ENCODE measurements at regions not wholly inside any gene's neighbourhood (a gene's known extent, or its start where the extent isn't known, plus 50 kb on each side); places are given as distances from the start of the nearest gene placed in this dataset.

- TF ChIP-seq EP300 (IDR thresholded peaks at IDR 0.05) (no peak), CTCF (IDR thresholded peaks at IDR 0.05) (no peak), POLR2A (IDR thresholded peaks at IDR 0.05) (no peak)
- intact Hi-C loops (cut with DNase I) = no loop called here
- WGBS, 3 donors = 92 to 96% (median 95%) methylated on average over 3 of the region's 3 CpGs
- Histone ChIP-seq H3K4me1 (ENCODE audit: insufficient read depth) (no peaks in the 10 kb centered on the region), H3K27me3 (no peaks in the 10 kb centered on the region), H3K27ac (no peak overlapping the region), H3K36me3 (no peaks in the 10 kb centered on the region), H3K4me3 (no peak overlapping the region), H3K9me3 (no peaks in the 10 kb centered on the region)
- no peak for DNase-seq
Measured at GRCh38 chr12:64931321-64931720, 106.9 kb downstream of the TBC1D30 start.

GRCh38 chr12:64931981-64932380 is 107.5 kb downstream of the TBC1D30 start:
- DNase-seq = no peak
- no peaks in the 10 kb centered on the region for H3K4me1 ChIP-seq (ENCODE audit: insufficient read depth)
- H3K27me3 ChIP-seq = no peaks in the 10 kb centered on the region
- intact Hi-C loops (cut with DNase I) = no loop called here
- H3K4me3 ChIP-seq = no peak overlapping the region
- no peaks in the 10 kb centered on the region for H3K9me3 ChIP-seq
- TF ChIP-seq EP300 (IDR thresholded peaks at IDR 0.05) = no peak
- TF ChIP-seq POLR2A (IDR thresholded peaks at IDR 0.05) = no peak
- no peak for TF ChIP-seq CTCF (IDR thresholded peaks at IDR 0.05)
- no peaks in the 10 kb centered on the region for H3K36me3 ChIP-seq
- no peak overlapping the region for H3K27ac ChIP-seq
- 86 to 100% (median 89%) methylated on average over 1 of the region's 1 CpG for WGBS, 3 donors

GRCh38 chr12:64933791-64934190 is 109.3 kb downstream of the TBC1D30 start:
- 44 to 55% (median 44%) methylated on average over 2 of the region's 2 CpGs for WGBS, 3 donors
- Histone ChIP-seq H3K27ac (no peak overlapping the region), H3K4me3 (no peak overlapping the region), H3K36me3 (no peaks in the 10 kb centered on the region), H3K27me3 (no peaks in the 10 kb centered on the region), H3K4me1 (ENCODE audit: insufficient read depth) (no peaks in the 10 kb centered on the region), H3K9me3 (no peaks in the 10 kb centered on the region)
- intact Hi-C loops (cut with DNase I) = no loop called here
- TF ChIP-seq CTCF (IDR thresholded peaks at IDR 0.05) (no peak), EP300 (IDR thresholded peaks at IDR 0.05) (no peak), POLR2A (IDR thresholded peaks at IDR 0.05) (no peak)
- DNase-seq = no peak

GRCh38 chr12:64937452-64937851 is 113.0 kb downstream of the TBC1D30 start:
- TF ChIP-seq CTCF (IDR thresholded peaks at IDR 0.05) = no peak
- no peak for TF ChIP-seq EP300 (IDR thresholded peaks at IDR 0.05)
- TF ChIP-seq POLR2A (IDR thresholded peaks at IDR 0.05) = no peak
- Histone ChIP-seq H3K27me3 (no peaks in the 10 kb centered on the region), H3K4me3 (no peak overlapping the region)

GRCh38 chr12:64938179-64938578 is 113.7 kb downstream of the TBC1D30 start:
- Histone ChIP-seq H3K36me3 (no peaks in the 10 kb centered on the region), H3K4me3 (no peak overlapping the region), H3K4me1 (ENCODE audit: insufficient read depth) (no peaks in the 10 kb centered on the region), H3K9me3 (no peaks in the 10 kb centered on the region), H3K27me3 (no peaks in the 10 kb centered on the region), H3K27ac (no peak overlapping the region)
- WGBS, 3 donors = 61 to 96% (median 63%) methylated on average over 2 of the region's 2 CpGs
- no peak for DNase-seq
- intact Hi-C loops (cut with DNase I) = no loop called here
- TF ChIP-seq CTCF (IDR thresholded peaks at IDR 0.05) (no peak), POLR2A (IDR thresholded peaks at IDR 0.05) (no peak), EP300 (IDR thresholded peaks at IDR 0.05) (no peak)

More at GRCh38 chr12:64937452-64937851, 113.0 kb downstream of the TBC1D30 start:
- H3K27ac ChIP-seq = no peak overlapping the region
- no peaks in the 10 kb centered on the region for H3K36me3 ChIP-seq
- H3K9me3 ChIP-seq = no peaks in the 10 kb centered on the region
- intact Hi-C loops (cut with DNase I) = no loop called here
- no peaks in the 10 kb centered on the region for H3K4me1 ChIP-seq (ENCODE audit: insufficient read depth)
- DNase-seq = no peak
